Epithelial cell of esophagus (primary cell): ENCODE measurements at regions not wholly inside any gene's neighbourhood (a gene's known extent, or its start where the extent isn't known, plus 50 kb on each side); places are given as distances from the start of the nearest gene placed in this dataset.

Experiments
- DNase-seq: peaks from one replicate; pipeline ENCODE4 v3.0.0; 2010; ENCODE audit warnings: low read depth
- H3K4me3 ChIP-seq: 2 replicates; pipeline ENCODE4 v1.5.1; 2011; ENCODE audit warnings: mild to moderate bottlenecking, low read length, control low read depth
- TF ChIP-seq, protein P1 (sequence below): IDR thresholded peaks from 2 replicates; pipeline ENCODE4 v1.5.1; 2011; ENCODE audit warnings: low read depth, mild to moderate bottlenecking, low read length, control low read depth, inconsistent platforms; ENCODE audit not compliant: insufficient read depth; ENCODE audit errors: missing control alignments

GRCh38 chr7:19062216-19062615, 55.2 kb downstream of the TWIST1 start:
- TF ChIP-seq, protein P1, sequence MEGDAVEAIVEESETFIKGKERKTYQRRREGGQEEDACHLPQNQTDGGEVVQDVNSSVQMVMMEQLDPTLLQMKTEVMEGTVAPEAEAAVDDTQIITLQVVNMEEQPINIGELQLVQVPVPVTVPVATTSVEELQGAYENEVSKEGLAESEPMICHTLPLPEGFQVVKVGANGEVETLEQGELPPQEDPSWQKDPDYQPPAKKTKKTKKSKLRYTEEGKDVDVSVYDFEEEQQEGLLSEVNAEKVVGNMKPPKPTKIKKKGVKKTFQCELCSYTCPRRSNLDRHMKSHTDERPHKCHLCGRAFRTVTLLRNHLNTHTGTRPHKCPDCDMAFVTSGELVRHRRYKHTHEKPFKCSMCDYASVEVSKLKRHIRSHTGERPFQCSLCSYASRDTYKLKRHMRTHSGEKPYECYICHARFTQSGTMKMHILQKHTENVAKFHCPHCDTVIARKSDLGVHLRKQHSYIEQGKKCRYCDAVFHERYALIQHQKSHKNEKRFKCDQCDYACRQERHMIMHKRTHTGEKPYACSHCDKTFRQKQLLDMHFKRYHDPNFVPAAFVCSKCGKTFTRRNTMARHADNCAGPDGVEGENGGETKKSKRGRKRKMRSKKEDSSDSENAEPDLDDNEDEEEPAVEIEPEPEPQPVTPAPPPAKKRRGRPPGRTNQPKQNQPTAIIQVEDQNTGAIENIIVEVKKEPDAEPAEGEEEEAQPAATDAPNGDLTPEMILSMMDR, result no peak

DNA sequence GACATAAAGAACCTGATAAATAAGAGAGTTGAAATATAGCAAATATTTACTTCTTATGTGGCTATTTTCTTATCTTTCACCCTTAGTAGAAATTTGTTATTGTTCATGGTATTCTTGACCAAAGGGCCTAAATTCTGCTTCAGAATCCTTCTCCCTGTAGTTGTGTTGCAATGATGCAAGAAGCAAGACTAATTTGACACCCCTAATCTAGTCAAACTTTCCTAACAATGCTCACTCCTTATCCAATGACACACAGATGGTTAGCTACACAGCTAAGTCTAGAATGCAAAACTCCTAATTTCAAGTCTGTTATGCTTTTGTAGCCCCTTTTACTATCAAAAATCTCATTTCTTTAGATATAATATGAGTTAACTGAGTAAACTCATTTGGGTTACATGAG, 56.1 kb downstream of the TWIST1 start:
- TF ChIP-seq, protein P1, result no peak
- DNase-seq, result no peak
- H3K4me3 ChIP-seq, result no peak overlapping the region

More at GRCh38 chr7:19062216-19062615, 55.2 kb downstream of the TWIST1 start:
- DNase-seq, result no peak
- H3K4me3 ChIP-seq, result no peak overlapping the region

- peak; percentile 55 for DNase-seq
These were observed 56.6 kb downstream of the TWIST1 start for GRCh38 chr7:19060761-19061259.

GRCh38 chr7:19056305-19056704, 61.1 kb downstream of the TWIST1 start:
- TF ChIP-seq, protein P1, result no peak
- DNase-seq, result no peak
- H3K4me3 ChIP-seq, result no peak overlapping the region

More at GRCh38 chr7:19060761-19061259, 56.6 kb downstream of the TWIST1 start:
- H3K4me3 ChIP-seq, result no peak overlapping the region
- TF ChIP-seq, protein P1, result no peak
